ENCODE measurements at regions not wholly inside any gene's neighbourhood (a gene's known extent, or its start where the extent isn't known, plus 50 kb on each side); places are given as distances from the start of the nearest gene placed in this dataset.

GRCh38 chr5:131005963-131006684, 158.9 kb downstream of the HINT1 start:
- WGBS, 2 experiments (ENCODE audit: insufficient coverage in 1 of 2, insufficient read length in 1 of 2), result 72 to 100% methylated on average over 2 to 3 of the region's 3 CpGs
- Histone ChIP-seq H3K27me3 (ENCODE audit: control insufficient read depth, insufficient read depth, low read length, poor library complexity, severe bottlenecking) (no peaks in the 10 kb centered on the region), H3K9ac (ENCODE audit: extremely low read depth, low read length, poor library complexity, severe bottlenecking) (no peak overlapping the region), H3K36me3 (ENCODE audit: control insufficient read depth, insufficient read depth, low read length) (no peaks in the 10 kb centered on the region), H3K4me1 (ENCODE audit: control insufficient read depth, insufficient read depth, low read length) (no peaks in the 10 kb centered on the region), H3K27ac (ENCODE audit: low read depth, low read length) (no peak overlapping the region), H3K9me3 (ENCODE audit: control insufficient read depth, low read length) (no peaks in the 10 kb centered on the region), H3K4me3 (ENCODE audit: low read length) (no peak overlapping the region)
- peak; percentile 61 for DNase-seq
- no peak overlapping the region for H3K4me3 Mint-ChIP-seq
- no peaks in the 10 kb centered on the region for H3K9me3 Mint-ChIP-seq
- no peaks in the 10 kb centered on the region for H3K27me3 Mint-ChIP-seq (ENCODE audit: insufficient read depth)
- no peaks in the 10 kb centered on the region for H3K4me1 Mint-ChIP-seq
- H3K36me3 Mint-ChIP-seq (ENCODE audit: low read depth), result no peaks in the 10 kb centered on the region
- peak; percentile 74 for TF ChIP-seq CTCF (conservative IDR thresholded peaks at IDR 0.05)
- no peak overlapping the region for H3K27ac Mint-ChIP-seq

GRCh38 chr5:131001507-131001906, 163.5 kb downstream of the HINT1 start:
- DNase-seq, result no peak
- H3K27me3 ChIP-seq (ENCODE audit: control insufficient read depth, insufficient read depth, low read length, poor library complexity, severe bottlenecking), result no peaks in the 10 kb centered on the region
- Mint-ChIP-seq H3K36me3 (ENCODE audit: low read depth) (no peaks in the 10 kb centered on the region), H3K4me3 (no peak overlapping the region), H3K27ac (no peak overlapping the region), H3K27me3 (ENCODE audit: insufficient read depth) (no peaks in the 10 kb centered on the region), H3K9me3 (no peaks in the 10 kb centered on the region), H3K4me1 (peaks cover 18% of the 10 kb centered on the region)
- no peak overlapping the region for H3K27ac ChIP-seq (ENCODE audit: low read depth, low read length)
- no peaks in the 10 kb centered on the region for H3K36me3 ChIP-seq (ENCODE audit: control insufficient read depth, insufficient read depth, low read length)
- WGBS, 2 experiments (ENCODE audit: insufficient coverage in 1 of 2, insufficient read length in 1 of 2), result 100% methylated on average over 1 of the region's 1 CpG
- H3K4me3 ChIP-seq (ENCODE audit: low read length), result no peak overlapping the region
- no peak overlapping the region for H3K9ac ChIP-seq (ENCODE audit: extremely low read depth, low read length, poor library complexity, severe bottlenecking)
- TF ChIP-seq CTCF (conservative IDR thresholded peaks at IDR 0.05), result no peak
- H3K9me3 ChIP-seq (ENCODE audit: control insufficient read depth, low read length), result no peaks in the 10 kb centered on the region
- no peaks in the 10 kb centered on the region for H3K4me1 ChIP-seq (ENCODE audit: control insufficient read depth, insufficient read depth, low read length)

- no peaks in the 10 kb centered on the region for H3K9me3 ChIP-seq (ENCODE audit: control insufficient read depth, low read length)
- H3K9ac ChIP-seq (ENCODE audit: extremely low read depth, low read length, poor library complexity, severe bottlenecking), result no peak overlapping the region
- Mint-ChIP-seq H3K4me1 (peaks cover 18% of the 10 kb centered on the region), H3K27me3 (ENCODE audit: insufficient read depth) (no peaks in the 10 kb centered on the region), H3K36me3 (ENCODE audit: low read depth) (no peaks in the 10 kb centered on the region), H3K27ac (no peak overlapping the region), H3K4me3 (no peak overlapping the region), H3K9me3 (no peaks in the 10 kb centered on the region)
- no peaks in the 10 kb centered on the region for H3K36me3 ChIP-seq (ENCODE audit: control insufficient read depth, insufficient read depth, low read length)
- no peak overlapping the region for H3K4me3 ChIP-seq (ENCODE audit: low read length)
- no peak for DNase-seq
- H3K27ac ChIP-seq (ENCODE audit: low read depth, low read length), result no peak overlapping the region
- no peak for TF ChIP-seq CTCF (conservative IDR thresholded peaks at IDR 0.05)
- H3K27me3 ChIP-seq (ENCODE audit: control insufficient read depth, insufficient read depth, low read length, poor library complexity, severe bottlenecking), result no peaks in the 10 kb centered on the region
- no peaks in the 10 kb centered on the region for H3K4me1 ChIP-seq (ENCODE audit: control insufficient read depth, insufficient read depth, low read length)
Observed at GRCh38 chr5:131000289-131000688, 164.8 kb downstream of the HINT1 start.

Measured in endodermal cell (in vitro differentiated cells).